ENCODE measurements at regions not wholly inside any gene's neighbourhood (a gene's known extent, or its start where the extent isn't known, plus 50 kb on each side); places are given as distances from the start of the nearest gene placed in this dataset.
"Not testable (repeated sequence)": the region's sequence is repeated elsewhere in the genome, so short reads cannot be mapped to it uniquely, and the experiment has no call there.

GRCh38 chr15:87478687-87479072 is 777.9 kb downstream of the NTRK3 start:
- Histone ChIP-seq H3K27ac (no peak overlapping the region), H3K9me3 (peaks cover 0 to 2% (median 0%) of the 10 kb centered on the region in 8 donors)
- WGBS, 5 donors = 68 to 80% (median 76%) methylated on average over 2 of the region's 2 CpGs

GRCh38 chr15:87477737-87478686 is 778.5 kb downstream of the NTRK3 start:
- intact Hi-C loops (cut with DNase I; ENCODE audit: low total_unique reads) = no loop called here
- Histone ChIP-seq H3K27ac (no peak overlapping the region), H3K36me3 (no peaks in the 10 kb centered on the region), H3K4me1 (no peaks in the 10 kb centered on the region), H3K4me3 (no peak overlapping the region), H3K9me3 (peaks cover 0 to 2% (median 0%) of the 10 kb centered on the region in 8 donors), H3K27me3 (replicated peaks in 1 of 7) (no peaks in the 10 kb centered on the region)
- WGBS, 5 donors = 28 to 41% (median 37%) methylated on average over 8 of the region's 8 CpGs
- no peak for DNase-seq
- TF ChIP-seq POLR2AphosphoS5 (IDR thresholded peaks at IDR 0.05) (no peak), POLR2A (IDR thresholded peaks at IDR 0.05) (no peak)

More at GRCh38 chr15:87478687-87479072, 777.9 kb downstream of the NTRK3 start:
- Histone ChIP-seq H3K27me3 (replicated peaks in 1 of 7) (no peaks in the 10 kb centered on the region), H3K4me1 (no peaks in the 10 kb centered on the region), H3K4me3 (no peak overlapping the region), H3K36me3 (no peaks in the 10 kb centered on the region)
- TF ChIP-seq CTCF (IDR thresholded peaks at IDR 0.05 in 8 of 11, conservative IDR thresholded peaks at IDR 0.05 in 3 of 11) = no peak
- no peak for TF ChIP-seq POLR2A (IDR thresholded peaks at IDR 0.05)
- no peak for TF ChIP-seq POLR2AphosphoS5 (IDR thresholded peaks at IDR 0.05)
- intact Hi-C loops (cut with DNase I; ENCODE audit: low total_unique reads) = no loop called here
- no peak for DNase-seq

DNA sequence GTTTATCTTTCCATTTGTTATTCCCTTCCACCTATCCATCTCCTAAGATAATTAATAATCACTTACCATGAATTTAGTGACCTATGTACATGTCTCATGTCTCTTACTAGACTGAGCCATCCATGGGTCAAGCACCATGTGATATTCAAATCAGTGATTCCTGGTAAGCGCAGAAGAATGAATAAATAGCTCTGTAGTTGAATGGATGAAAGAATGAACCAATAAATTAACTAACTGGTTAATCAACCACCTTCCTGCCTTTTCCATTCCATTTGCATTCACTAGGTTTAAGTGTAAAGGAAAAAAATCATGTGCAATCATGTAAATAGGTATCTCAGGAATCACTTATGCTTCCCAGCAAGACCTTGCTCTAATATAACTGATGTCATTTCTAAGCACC is 779.5 kb downstream of the NTRK3 start:
- H3K4me3 ChIP-seq = no peak overlapping the region
- no peaks in the 10 kb centered on the region for H3K27me3 ChIP-seq (replicated peaks in 1 of 7)
- 96 to 100% (median 97%) methylated on average over 1 of the region's 1 CpG for WGBS, 5 donors
- DNase-seq = no peak
- intact Hi-C loops (cut with DNase I; ENCODE audit: low total_unique reads) = no loop called here
- H3K36me3 ChIP-seq = no peaks in the 10 kb centered on the region
- H3K9me3 ChIP-seq = no peaks in the 10 kb centered on the region
- no peak overlapping the region for H3K27ac ChIP-seq
- no peaks in the 10 kb centered on the region for H3K4me1 ChIP-seq
- TF ChIP-seq CTCF (IDR thresholded peaks at IDR 0.05 in 8 of 11, conservative IDR thresholded peaks at IDR 0.05 in 3 of 11) = no peak

DNA sequence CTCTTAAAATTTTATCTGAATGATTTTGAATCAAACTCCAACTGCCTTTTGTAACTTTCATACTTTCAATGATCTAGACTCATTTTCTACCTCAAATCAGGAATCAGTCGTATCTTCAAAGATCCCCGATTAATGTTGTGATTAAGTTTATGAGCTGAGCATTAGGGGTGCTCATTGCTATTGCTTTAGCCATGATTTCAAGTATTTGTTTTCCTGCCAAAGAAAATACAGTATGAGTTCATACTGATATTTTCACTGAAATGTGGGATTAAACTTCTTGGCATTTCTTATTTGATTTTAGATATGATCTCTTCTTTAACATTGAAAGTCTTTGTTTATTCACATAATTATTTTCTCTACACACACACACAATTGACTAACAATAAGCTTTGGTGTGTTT is 785.6 kb downstream of the NTRK3 start:
- no peaks in the 10 kb centered on the region for H3K36me3 ChIP-seq
- H3K27ac ChIP-seq = no peak overlapping the region
- intact Hi-C loops (cut with DNase I; ENCODE audit: low total_unique reads) = no loop called here
- 44 to 72% (median 63%) methylated on average over 2 of the region's 2 CpGs for WGBS, 5 donors
- H3K4me1 ChIP-seq = no peaks in the 10 kb centered on the region
- no peaks in the 10 kb centered on the region for H3K9me3 ChIP-seq
- no peak for TF ChIP-seq POLR2AphosphoS5 (IDR thresholded peaks at IDR 0.05)
- no peak for TF ChIP-seq CTCF (IDR thresholded peaks at IDR 0.05 in 8 of 11, conservative IDR thresholded peaks at IDR 0.05 in 3 of 11)
- TF ChIP-seq POLR2A (IDR thresholded peaks at IDR 0.05) = no peak
- no peak for DNase-seq
- no peaks in the 10 kb centered on the region for H3K27me3 ChIP-seq (replicated peaks in 1 of 7)
- H3K4me3 ChIP-seq = no peak overlapping the region

DNA sequence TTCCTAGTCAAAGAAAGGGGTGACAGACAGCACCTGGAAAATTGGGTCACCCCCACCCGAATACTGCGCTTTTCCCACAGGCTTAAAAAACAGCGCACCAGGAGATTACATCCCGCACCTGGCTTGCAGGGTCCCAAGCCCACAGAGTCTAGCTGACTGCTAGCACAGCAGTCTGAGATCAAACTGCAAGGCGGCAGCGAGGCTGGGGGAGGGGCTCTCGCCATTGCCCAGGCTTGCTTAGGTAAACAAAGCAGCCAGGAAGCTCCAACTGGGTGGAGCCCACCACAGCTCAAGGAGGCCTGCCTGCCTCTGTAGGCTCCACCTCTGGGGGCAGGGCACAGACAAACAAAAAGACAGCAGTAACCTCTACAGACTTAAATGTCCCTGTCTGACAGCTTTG is 792.6 kb downstream of the NTRK3 start:
- H3K36me3 ChIP-seq; H3K27ac ChIP-seq; H3K27me3 ChIP-seq (replicated peaks in 1 of 7); H3K4me3 ChIP-seq; H3K9me3 ChIP-seq; DNase-seq; intact Hi-C loops (cut with DNase I; ENCODE audit: low total_unique reads); H3K4me1 ChIP-seq: not testable (repeated sequence)
- WGBS, 5 donors = 66 to 79% (median 73%) methylated on average over 7 of the region's 7 CpGs
